Activated naive CD4-positive, alpha-beta T cell (primary cell): ENCODE measurements at regions not wholly inside any gene's neighbourhood (a gene's known extent, or its start where the extent isn't known, plus 50 kb on each side); places are given as distances from the start of the nearest gene placed in this dataset.
"Not testable (repeated sequence)": the region's sequence is repeated elsewhere in the genome, so short reads cannot be mapped to it uniquely, and the experiment has no call there.

Source experiments
- DNase-seq, 4 experiments: peaks; one replicate each; lab custom pipeline; 2025; lab: John Stamatoyannopoulos, UW

DNA sequence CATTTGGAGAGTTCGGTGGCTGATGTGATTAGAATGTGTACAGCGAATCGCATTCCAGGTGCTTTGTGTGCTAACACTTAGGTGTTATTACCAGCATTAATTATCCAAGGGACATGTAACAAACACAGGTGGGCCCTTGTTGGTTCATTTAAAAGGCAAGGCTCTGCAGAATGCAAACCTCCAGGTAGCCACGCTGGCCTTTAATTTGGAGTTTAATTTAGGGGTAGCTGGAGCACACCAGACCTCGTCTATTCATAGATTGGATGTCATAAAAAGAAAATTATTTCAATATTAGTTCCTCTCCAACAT is 191.1 kb downstream of the MAT2B start:
- DNase-seq: no peak

DNA sequence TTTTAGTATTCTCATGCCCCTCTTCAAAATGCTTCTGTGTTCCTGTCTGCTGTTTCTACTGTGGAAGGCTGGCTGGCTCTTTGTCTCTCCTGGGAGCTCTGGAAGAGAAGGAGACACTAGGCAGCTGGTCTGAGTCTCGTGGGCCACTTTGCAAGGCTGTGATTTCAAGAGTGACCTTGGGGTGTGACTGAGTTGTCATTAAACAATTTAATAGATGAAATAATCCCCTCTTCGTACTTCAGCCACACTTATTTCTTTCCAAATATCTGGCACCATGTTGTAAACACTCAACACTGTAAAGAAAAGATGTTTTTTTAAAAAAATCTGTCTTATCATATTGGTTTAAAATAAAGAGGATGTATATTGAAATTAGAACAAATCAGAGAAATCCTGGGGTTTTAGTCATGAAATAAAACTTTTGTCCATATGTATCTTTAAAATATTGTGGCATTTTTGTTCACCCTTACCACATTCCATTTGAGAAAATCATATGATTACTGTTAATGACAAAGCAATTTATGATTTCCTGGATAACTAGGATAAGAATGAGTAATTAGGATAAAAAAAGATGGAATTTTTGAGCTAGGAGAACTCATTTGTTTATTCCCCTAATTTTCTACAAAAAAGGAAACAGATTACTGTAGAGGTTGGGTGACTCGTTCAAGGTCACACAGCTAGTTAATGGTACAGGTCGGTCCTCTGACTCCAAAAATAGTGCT is 200.8 kb downstream of the MAT2B start:
- no peak for DNase-seq

DNA sequence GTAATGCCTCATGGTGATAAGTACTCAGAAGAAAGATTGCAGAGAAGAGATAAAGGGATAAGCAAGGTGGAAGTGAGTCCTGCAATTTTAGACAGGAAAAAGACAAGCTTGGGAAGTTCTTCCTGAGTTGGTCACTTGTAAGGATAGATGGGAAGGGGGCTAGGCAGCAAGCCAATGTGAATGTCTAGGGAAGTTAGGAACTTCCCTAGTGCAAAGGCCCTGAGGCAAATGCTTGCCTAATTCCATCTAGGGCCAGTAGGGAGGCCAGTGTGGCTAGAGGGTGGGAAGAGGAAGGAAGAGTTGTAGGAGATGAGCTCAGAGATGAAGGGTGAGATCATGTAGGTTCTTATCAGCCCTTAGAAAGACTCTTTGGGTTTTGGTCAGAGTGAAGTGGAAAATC is 206.6 kb downstream of the MAT2B start:
- no peak for DNase-seq

DNA sequence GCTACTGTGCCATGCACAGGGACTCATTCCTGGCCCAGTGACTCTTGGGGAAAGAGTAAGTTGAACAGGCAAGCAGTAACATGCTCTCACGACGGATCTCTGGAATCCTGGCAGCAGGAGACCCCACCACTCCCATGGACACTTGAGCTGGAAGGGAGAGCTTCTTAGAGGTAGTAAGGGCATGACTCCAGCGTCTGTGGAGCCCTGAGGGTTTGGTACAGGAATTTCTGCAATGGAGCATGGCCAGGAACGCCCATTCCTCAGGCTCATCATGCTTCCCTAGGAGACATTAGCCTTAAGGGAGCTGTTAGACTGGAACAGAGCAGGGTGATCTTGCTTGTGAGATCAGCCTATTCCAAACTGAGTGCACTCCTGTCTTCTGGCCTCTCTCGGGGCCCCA is 212.9 kb downstream of the MAT2B start:
- DNase-seq: no peak

GRCh38 chr5:163724305-163724704 is 218.9 kb downstream of the MAT2B start:
- DNase-seq: no peak

DNA sequence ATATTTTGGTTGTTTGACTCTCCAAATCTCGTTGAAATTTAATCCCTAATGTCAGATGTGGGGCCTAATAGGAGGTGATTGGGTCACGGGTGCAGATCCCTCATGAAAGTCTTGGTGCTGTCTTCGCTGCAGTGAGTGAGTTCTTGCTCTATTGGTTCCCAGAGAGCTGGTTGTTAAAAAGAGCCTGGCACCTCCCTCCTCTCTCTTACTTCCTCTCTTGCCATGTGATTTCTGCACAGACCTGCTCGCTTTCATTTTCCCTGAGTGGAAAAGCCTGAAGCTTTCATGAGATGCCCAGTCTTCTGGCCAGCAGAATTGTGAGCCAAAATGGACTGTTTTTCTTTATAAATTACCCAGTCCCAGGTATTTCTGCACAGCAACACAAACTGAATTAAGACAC is 221.6 kb downstream of the MAT2B start:
- no peak for DNase-seq

GRCh38 chr5:163730206-163730756 is 224.9 kb downstream of the MAT2B start:
- DNase-seq: no peak

DNA sequence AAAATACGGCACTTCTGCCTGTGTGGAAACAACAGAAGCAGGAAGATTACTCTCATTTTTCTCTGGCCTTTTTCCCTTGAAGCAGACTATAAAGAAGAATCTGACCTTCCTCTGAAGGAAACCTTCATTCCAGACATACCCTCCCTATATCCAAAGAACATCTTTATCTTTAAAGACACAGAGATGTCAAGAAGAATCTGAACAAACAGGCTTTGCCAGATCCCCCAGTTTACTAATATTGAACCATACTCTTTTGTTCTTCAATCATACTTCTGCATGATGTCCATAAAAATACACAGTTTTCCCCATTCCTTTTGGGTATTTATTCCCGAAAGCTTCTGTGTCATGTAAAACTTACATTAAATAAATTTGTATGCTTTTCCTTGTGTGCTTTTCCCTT is 225.8 kb downstream of the MAT2B start:
- no peak for DNase-seq

GRCh38 chr5:163735069-163735468 is 229.7 kb downstream of the MAT2B start:
- DNase-seq: no peak

GRCh38 chr5:163747586-163747985 is 242.2 kb downstream of the MAT2B start:
- DNase-seq: no peak

DNA sequence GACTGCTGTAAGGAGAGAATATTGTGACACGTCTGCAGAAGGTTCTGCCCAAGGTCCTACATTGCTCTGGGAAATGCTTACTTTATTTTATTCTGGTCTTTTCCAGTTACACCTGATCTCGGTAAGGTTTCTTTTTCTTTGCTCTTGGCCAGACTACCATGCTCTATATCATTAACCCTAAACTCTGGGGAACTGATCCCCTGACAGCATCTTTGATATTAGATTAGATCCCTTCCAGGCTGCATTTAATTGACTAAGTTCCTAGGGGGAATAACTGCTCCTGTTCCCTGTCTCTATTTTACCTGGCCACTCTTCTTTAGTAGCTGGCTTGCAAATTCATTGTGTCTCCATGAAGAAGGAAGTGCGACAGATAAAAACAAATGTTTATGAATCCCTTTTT is 243.5 kb downstream of the MAT2B start:
- DNase-seq: no peak

DNA sequence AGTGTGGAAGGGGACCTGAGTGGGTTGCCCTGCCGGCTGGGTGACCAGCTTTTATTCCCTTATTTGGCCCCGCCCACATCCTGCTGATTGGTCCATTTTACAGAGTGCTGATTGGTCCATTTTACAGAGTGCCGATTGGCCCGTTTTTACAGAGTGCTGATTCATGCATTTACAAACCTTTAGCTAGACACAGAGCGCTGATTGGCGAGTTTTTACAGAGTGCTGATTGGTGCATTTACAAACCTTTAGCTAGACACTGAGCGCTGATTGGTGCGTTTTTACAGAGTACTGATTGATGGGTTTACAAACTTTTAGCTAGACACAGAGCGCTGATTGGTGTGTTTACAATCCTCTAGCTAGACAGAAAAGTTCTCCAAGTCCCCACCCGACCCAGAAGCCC is 245.0 kb downstream of the MAT2B start:
- DNase-seq: not testable (repeated sequence)

DNA sequence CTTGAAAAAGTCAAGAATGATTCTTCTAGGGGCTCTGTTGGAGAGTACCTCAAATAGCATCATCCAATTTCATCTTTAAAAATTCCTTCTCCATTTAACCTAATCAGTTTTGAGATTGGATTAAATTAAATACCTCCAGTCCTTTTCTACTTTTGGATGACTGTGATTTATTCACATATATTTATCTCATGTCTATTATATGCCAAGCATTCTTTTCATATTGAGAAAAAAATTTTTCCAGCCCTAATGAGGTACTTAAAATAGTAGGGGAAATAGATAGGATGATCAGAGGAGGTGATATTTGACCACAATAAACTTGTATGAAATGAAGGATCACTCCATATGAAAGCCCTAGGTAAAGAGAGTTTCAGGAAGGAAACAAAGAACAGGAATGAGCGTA is 250.1 kb downstream of the MAT2B start:
- no peak for DNase-seq

- no peak for DNase-seq
Measured at GRCh38 chr5:163756170-163756569, 250.8 kb downstream of the MAT2B start.

DNA sequence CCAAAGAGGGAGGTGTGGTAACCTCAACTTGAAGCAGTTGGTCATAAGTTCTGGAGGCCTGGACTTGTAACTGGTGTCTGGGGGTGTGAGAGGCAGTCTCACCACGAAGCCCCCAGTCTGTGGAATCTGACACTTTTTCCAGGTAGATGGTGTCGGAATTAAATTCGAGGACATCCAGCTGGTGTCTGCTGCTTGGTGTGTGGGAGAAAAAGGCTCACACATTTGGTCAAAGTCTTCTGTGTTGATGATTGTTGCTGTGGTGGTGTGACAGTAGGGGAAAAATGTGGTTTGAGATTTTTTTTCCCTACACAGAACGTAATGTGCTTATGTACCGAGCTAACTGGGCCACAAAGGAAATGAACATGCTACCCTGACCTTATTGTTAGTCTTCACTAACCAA is 251.9 kb downstream of the MAT2B start:
- DNase-seq: no peak

DNA sequence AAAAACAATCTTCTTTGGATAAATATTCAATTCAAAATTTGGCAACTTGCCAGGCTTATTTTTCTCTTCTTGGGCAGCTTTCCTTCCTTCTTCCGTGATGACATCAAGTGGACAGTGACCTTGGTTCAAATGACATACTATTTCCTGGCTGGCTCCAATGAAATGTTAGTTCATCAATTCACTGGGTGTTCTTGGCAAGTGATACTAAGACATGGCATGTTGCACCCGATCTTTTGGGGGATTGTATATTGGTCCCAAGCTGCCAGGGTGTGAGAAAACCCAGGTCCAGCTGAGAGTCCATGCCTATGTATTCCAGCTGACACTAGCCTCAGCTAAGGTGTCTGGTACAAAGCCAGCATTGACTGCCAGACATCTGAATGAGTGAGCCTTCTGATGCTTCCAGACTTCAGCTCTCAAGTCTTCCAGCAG is 252.9 kb downstream of the MAT2B start:
- DNase-seq: no peak

GRCh38 chr5:163759000-163759704 is 253.7 kb downstream of the MAT2B start:
- no peak for DNase-seq

- DNase-seq: no peak
Measured at GRCh38 chr5:163760498-163760897, 255.1 kb downstream of the MAT2B start.

DNA sequence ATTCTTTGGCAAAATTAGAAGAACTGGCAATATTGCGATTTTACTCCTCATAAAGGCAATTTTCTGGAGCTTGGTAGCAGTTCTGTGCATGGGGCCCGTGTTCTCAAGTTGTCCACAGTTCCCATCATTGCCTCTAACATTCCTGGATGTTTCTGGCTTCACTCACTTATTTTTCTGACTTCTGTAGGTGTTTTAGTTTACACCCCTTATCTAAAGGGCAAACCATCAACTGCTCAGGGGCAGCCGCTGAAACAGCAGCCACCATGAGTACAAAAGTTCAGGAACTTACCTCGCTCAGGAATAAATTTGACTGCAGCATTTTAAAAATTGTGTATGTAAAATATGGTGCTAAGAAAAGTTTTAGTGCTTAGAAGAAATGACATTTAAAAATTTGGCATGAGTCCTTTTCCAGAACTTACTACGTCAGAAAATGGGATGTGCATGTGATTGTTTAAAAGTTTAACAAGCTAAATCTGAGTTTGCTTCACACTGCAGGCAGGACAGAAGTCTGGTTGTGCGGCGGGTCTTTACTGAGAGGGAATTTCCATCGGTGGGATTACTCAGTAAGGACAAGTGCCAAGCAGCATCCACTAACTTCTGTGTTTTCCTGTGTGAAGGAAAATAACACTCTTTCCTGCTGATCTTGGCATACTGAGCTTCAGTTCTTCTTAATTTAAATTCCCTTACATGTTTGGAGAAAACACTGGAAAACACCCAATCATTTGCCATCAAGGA is 261.7 kb downstream of the MAT2B start:
- DNase-seq: no peak

GRCh38 chr5:163770625-163771024 is 265.2 kb downstream of the MAT2B start:
- no peak for DNase-seq

DNA sequence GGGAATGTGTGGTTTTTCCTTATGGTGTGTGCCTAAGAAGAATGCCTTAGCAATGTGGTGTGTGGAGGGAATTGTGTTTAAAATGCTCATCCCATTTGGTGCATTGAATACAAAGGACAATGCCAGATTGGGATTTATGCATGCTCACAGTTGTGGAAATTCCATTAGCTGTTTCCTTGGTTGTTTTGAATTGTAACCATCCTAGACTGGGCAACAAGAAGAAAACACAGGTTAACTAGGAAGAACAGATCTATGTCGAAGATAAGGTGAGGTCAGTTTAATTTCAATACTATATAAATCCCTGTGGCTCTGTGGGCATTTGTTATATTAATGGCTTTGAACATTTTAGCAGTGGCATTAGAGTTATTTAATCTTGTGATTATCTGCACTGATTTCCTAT is 266.8 kb downstream of the MAT2B start:
- DNase-seq: no peak

DNA sequence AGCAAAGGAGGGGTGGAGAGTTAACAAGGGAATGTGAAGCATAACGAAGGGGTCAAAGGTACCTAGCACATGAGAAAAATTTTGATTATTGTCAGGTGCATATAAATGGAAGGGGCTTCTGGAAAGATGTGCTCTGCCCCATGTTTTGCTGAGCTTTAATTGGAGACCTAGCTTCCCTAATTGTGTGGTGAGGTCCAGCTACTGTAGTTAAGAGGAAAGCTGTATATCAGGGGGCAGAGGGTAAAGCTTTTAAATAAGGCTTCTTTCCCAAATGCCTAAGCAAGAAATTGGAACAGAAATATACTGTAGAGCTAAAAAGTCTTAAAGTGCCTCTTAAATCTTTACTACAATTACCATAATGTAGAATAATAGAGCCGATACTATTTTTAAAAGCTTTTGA is 267.2 kb downstream of the MAT2B start:
- no peak for DNase-seq

DNA sequence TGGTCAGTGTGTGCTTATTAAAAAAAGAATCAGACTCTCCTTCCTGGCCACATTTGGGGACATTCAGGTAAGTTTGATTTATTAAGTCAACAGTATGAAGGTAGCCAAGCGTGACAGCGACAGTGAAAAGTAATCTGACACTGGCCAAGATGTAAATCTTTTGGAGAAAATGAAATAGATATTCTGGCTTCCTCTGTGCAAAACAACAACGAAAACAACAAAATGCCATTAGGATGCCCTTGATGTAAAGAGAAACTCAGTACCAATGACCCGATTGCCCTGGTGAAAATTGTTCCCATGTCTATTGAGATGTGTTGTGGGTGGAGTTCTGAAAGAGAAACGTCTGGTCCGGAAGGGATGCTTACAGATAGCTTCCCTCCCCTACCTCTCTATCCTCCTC is 267.8 kb downstream of the MAT2B start:
- no peak for DNase-seq
